PFSK-1 (cell line): ENCODE measurements at regions not wholly inside any gene's neighbourhood (a gene's known extent, or its start where the extent isn't known, plus 50 kb on each side); places are given as distances from the start of the nearest gene placed in this dataset.

Experiments
- POLR2AphosphoS5 ChIP-seq: IDR thresholded peaks from 2 replicates; pipeline ENCODE4 v1.6.1; 2012; ENCODE audit warnings: low read depth, mild to moderate bottlenecking, control low read depth, low read length, moderate library complexity
- REST ChIP-seq, 2 experiments: IDR thresholded peaks; 2 replicates each; pipeline versions ENCODE4 v1.6.1 to v1.8.0; 2011 to 2012; ENCODE audit warnings: low read depth in 2 of 2, low read length in 2 of 2, control low read depth in 1 of 2, inconsistent platforms in 1 of 2, mild to moderate bottlenecking in 1 of 2, moderate library complexity in 1 of 2; ENCODE audit not compliant: insufficient read depth in 1 of 2
- TAF1 ChIP-seq: IDR thresholded peaks from 2 replicates; pipeline ENCODE4 v1.6.1; 2012; ENCODE audit warnings: low read length, control low read depth, borderline replicate concordance; ENCODE audit not compliant: insufficient read depth

- TF ChIP-seq POLR2AphosphoS5: no peak
- TF ChIP-seq TAF1: no peak
- no peak for TF ChIP-seq REST (IDR thresholded peaks at IDR 0.05; ENCODE audit: insufficient read depth in 1 of 2, low read depth in 2 of 2, low read length in 2 of 2)
These were observed 371.4 kb upstream of the FAM241A start for GRCh38 chr4:111773858-111774257.
